ENCODE measurements at regions not wholly inside any gene's neighbourhood (a gene's known extent, or its start where the extent isn't known, plus 50 kb on each side); places are given as distances from the start of the nearest gene placed in this dataset.
"Not testable (repeated sequence)": the region's sequence is repeated elsewhere in the genome, so short reads cannot be mapped to it uniquely, and the experiment has no call there.

GRCh38 chr3:11739706-11740105 lies 96.0 kb upstream of the VGLL4 start:
- no peak for DNase-seq (ENCODE audit: low spot score)

- DNase-seq (ENCODE audit: low spot score), result no peak
Measured at GRCh38 chr3:11739123-11739522, 95.4 kb upstream of the VGLL4 start.

GRCh38 chr3:11737742-11738141 lies 94.0 kb upstream of the VGLL4 start:
- DNase-seq (ENCODE audit: low spot score), result no peak

GRCh38 chr3:11736136-11736833 lies 92.6 kb upstream of the VGLL4 start:
- DNase-seq (ENCODE audit: low spot score), result no peak

GRCh38 chr3:11735638-11736037 lies 91.9 kb upstream of the VGLL4 start:
- no peak for DNase-seq (ENCODE audit: low spot score)

- not testable (repeated sequence) for DNase-seq (ENCODE audit: low spot score)
Measured at GRCh38 chr3:11735111-11735510, 91.4 kb upstream of the VGLL4 start.

GRCh38 chr3:11733914-11734313 lies 90.2 kb upstream of the VGLL4 start:
- DNase-seq (ENCODE audit: low spot score), result no peak

- DNase-seq (ENCODE audit: low spot score), result no peak
Measured at GRCh38 chr3:11727207-11727606, 83.5 kb upstream of the VGLL4 start.

GRCh38 chr3:11726146-11726545 lies 82.4 kb upstream of the VGLL4 start:
- no peak for DNase-seq (ENCODE audit: low spot score)

- not testable (repeated sequence) for DNase-seq (ENCODE audit: low spot score)
Measured at GRCh38 chr3:11725340-11725641, 81.6 kb upstream of the VGLL4 start.

- DNase-seq (ENCODE audit: low spot score), result no peak
Measured at GRCh38 chr3:11724615-11725339, 81.1 kb upstream of the VGLL4 start.

- DNase-seq (ENCODE audit: low spot score), result no peak
Measured at GRCh38 chr3:11721479-11721878, 77.8 kb upstream of the VGLL4 start.

GRCh38 chr3:11720917-11721411 lies 77.2 kb upstream of the VGLL4 start:
- DNase-seq (ENCODE audit: low spot score), result no peak

GRCh38 chr3:11720304-11720898 lies 76.7 kb upstream of the VGLL4 start:
- no peak for DNase-seq (ENCODE audit: low spot score)

- peak; percentile 53 for DNase-seq (ENCODE audit: low spot score)
Measured at GRCh38 chr3:11719406-11720303, 75.9 kb upstream of the VGLL4 start.

GRCh38 chr3:11718637-11719405 lies 75.1 kb upstream of the VGLL4 start:
- peak; percentile 10 for DNase-seq (ENCODE audit: low spot score)

- DNase-seq (ENCODE audit: low spot score), result no peak
Measured at GRCh38 chr3:11717768-11718636, 74.3 kb upstream of the VGLL4 start.

GRCh38 chr3:11717301-11717700 lies 73.6 kb upstream of the VGLL4 start:
- no peak for DNase-seq (ENCODE audit: low spot score)

- no peak for DNase-seq (ENCODE audit: low spot score)
Measured at GRCh38 chr3:11716573-11717290, 73.0 kb upstream of the VGLL4 start.

- no peak for DNase-seq (ENCODE audit: low spot score)
Measured at GRCh38 chr3:11713171-11713570, 69.5 kb upstream of the VGLL4 start.

All from hematopoietic multipotent progenitor cell treated with erythropoietin and hydrocortisone succinate and interleukin-3 and kit ligand, for 17 days (in vitro differentiated cells).